CD14-positive monocyte (primary cell): ENCODE measurements at regions not wholly inside any gene's neighbourhood (a gene's known extent, or its start where the extent isn't known, plus 50 kb on each side); places are given as distances from the start of the nearest gene placed in this dataset.
"Not testable (repeated sequence)": the region's sequence is repeated elsewhere in the genome, so short reads cannot be mapped to it uniquely, and the experiment has no call there.

Experiments
- DNase-seq, 3 donors: peaks; one replicate each; pipeline ENCODE4 v3.0.0-alpha.2; 2011 to 2022
- H2AFZ ChIP-seq: 2 replicates; pipeline ENCODE4 v1.6.0; 2012; ENCODE audit warnings: mild to moderate bottlenecking, low read depth, low read length, inconsistent platforms; ENCODE audit not compliant: insufficient read depth, poor library complexity, severe bottlenecking
- H3K27ac ChIP-seq, 2 donors: 1 replicate in 1 of 2; 2 replicates in 1 of 2; pipeline ENCODE4 v1.5.1; 2012 to 2013; ENCODE audit warnings: low read length in 2 of 2, control low read depth in 1 of 2, inconsistent platforms in 1 of 2, low read depth in 1 of 2, mild to moderate bottlenecking in 1 of 2
- H3K27me3 ChIP-seq, 2 donors: one replicate each; pipeline versions ENCODE4 v1.6.0 to v1.6.1; 2011 to 2013; ENCODE audit warnings: low read length in 2 of 2; ENCODE audit not compliant: control insufficient read depth in 2 of 2, insufficient read depth in 2 of 2
- H3K36me3 ChIP-seq, 2 donors: replicated peaks in 1 of 2; 1 replicate in 1 of 2; 2 replicates in 1 of 2; pipeline versions ENCODE4 v1.5.1 to v1.6.1; 2012 to 2013; ENCODE audit warnings: low read length in 2 of 2, control low read depth in 1 of 2, inconsistent platforms in 1 of 2, mild to moderate bottlenecking in 1 of 2; ENCODE audit not compliant: insufficient read depth in 2 of 2, control insufficient read depth in 1 of 2
- H3K4me1 ChIP-seq, 2 donors: 1 replicate in 1 of 2; 2 replicates in 1 of 2; pipeline versions ENCODE4 v1.5.1 to v1.6.1; 2012 to 2013; ENCODE audit warnings: low read length in 2 of 2, control low read depth in 1 of 2, inconsistent platforms in 1 of 2, mild to moderate bottlenecking in 1 of 2, moderate library complexity in 1 of 2; ENCODE audit not compliant: insufficient read depth in 2 of 2, control insufficient read depth in 1 of 2
- H3K4me2 ChIP-seq: replicated peaks from 2 replicates; pipeline ENCODE3; 2012; ENCODE audit warnings: low read length, moderate library complexity, mild to moderate bottlenecking; ENCODE audit not compliant: poor library complexity, severe bottlenecking; ENCODE audit errors: extremely low read depth
- H3K4me3 ChIP-seq, 3 experiments: fragments of 200-600 bp in 1 of 3; sonication (generic) in 1 of 3; replicated peaks in 1 of 3; 1 replicate in 2 of 3; 2 replicates in 1 of 3; pipeline ENCODE4 v1.5.1; 2011 to 2013; ENCODE audit warnings: low read length in 3 of 3, mild to moderate bottlenecking in 3 of 3, control low read depth in 2 of 3, low read depth in 2 of 3, inconsistent platforms in 1 of 3, moderate library complexity in 1 of 3
- H3K79me2 ChIP-seq: 2 replicates; pipeline ENCODE4 v1.6.0; 2012; ENCODE audit warnings: mild to moderate bottlenecking, control low read depth, inconsistent platforms, low read length, moderate library complexity; ENCODE audit not compliant: insufficient read depth
- H3K9ac ChIP-seq: 2 replicates; pipeline ENCODE4 v1.6.0; 2017; ENCODE audit warnings: low read length, mild to moderate bottlenecking; ENCODE audit not compliant: insufficient read depth, poor library complexity, severe bottlenecking
- H3K9me3 ChIP-seq, 2 donors: replicated peaks in 1 of 2; 1 replicate in 1 of 2; 2 replicates in 1 of 2; pipeline versions ENCODE4 v1.5.1 to v1.6.1; 2012 to 2013; ENCODE audit warnings: low read length in 2 of 2, control low read depth in 1 of 2; ENCODE audit not compliant: control insufficient read depth in 1 of 2, insufficient read depth in 1 of 2
- H4K20me1 ChIP-seq: 2 replicates; pipeline ENCODE4 v1.6.0; 2012; ENCODE audit warnings: mild to moderate bottlenecking, low read length, control low read depth, moderate library complexity; ENCODE audit not compliant: insufficient read depth
- H3K27ac Mint-ChIP-seq, 7 donors: one replicate each; pipeline ENCODE4 v1.8.0; 2020; ENCODE audit warnings: mild to moderate bottlenecking in 7 of 7, mixed read lengths in 7 of 7, moderate library complexity in 6 of 7, inconsistent platforms in 2 of 7
- H3K27me3 Mint-ChIP-seq, 3 donors: one replicate each; pipeline ENCODE4 v1.8.0; 2021 to 2022; ENCODE audit warnings: low read depth in 3 of 3, mild to moderate bottlenecking in 3 of 3, mixed read lengths in 3 of 3, moderate library complexity in 3 of 3, inconsistent platforms in 1 of 3
- H3K36me3 Mint-ChIP-seq, 2 donors: one replicate each; pipeline ENCODE4 v1.8.0; 2020; ENCODE audit warnings: mixed read lengths in 2 of 2, inconsistent platforms in 1 of 2, mild to moderate bottlenecking in 1 of 2
- H3K4me1 Mint-ChIP-seq: one replicate; pipeline ENCODE4 v1.8.0; 2020; ENCODE audit warnings: mild to moderate bottlenecking, mixed read lengths
- H3K4me3 Mint-ChIP-seq, 2 donors: one replicate each; pipeline ENCODE4 v1.8.0; 2020; ENCODE audit warnings: mild to moderate bottlenecking in 2 of 2, mixed read lengths in 2 of 2, moderate library complexity in 1 of 2
- H3K9me3 Mint-ChIP-seq, 7 donors: one replicate each; pipeline ENCODE4 v1.8.0; 2020 to 2022; ENCODE audit warnings: mixed read lengths in 7 of 7, mild to moderate bottlenecking in 6 of 7, moderate library complexity in 6 of 7, inconsistent platforms in 2 of 7
- WGBS: methylation state at CpG from one replicate; pipeline ENCODE4 v1.1.5; 2013; ENCODE audit warnings: missing lambda C conversion rate; ENCODE audit not compliant: insufficient coverage; 5-methylcytosine and 5-hydroxymethylcytosine counted together
- intact Hi-C, 2 donors: fragments of 100-400 bp; cut with micrococcal nuclease; formaldehyde crosslinking; loops; one replicate each; pipeline versions ENCODE4 v1.15.0 to v1.15.1; 2023
- TF ChIP-seq, protein P1 (sequence below): fragments of 200-600 bp; IDR thresholded peaks from one replicate; pipeline ENCODE4 v1.8.0; 2022; ENCODE audit warnings: antibody characterized with exemption, mild to moderate bottlenecking

DNA sequence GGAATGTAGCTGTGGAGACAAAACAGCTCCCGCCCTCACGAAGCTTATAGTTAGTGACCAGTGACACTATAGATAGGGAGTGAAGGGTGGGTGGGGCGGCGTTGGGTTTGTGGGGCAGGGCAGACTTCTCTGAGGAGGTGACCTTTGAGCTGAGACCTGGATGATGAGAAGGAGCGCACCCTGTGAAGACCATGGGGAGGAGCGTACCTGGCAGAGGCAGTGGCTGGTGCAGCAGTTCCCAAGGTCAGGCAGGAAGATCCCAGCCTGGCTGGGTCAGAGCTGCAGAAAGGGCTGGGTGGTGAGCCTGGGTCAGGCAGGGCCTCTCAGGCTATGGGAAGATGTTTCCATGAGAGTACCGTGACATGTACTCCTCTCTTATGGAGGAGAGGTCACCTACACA is 135.0 kb upstream of the RCN1 start:
- Mint-ChIP-seq H3K4me3 (no peak overlapping the region), H3K4me1 (peaks cover 5% of the 10 kb centered on the region), H3K27me3 (peaks cover 2 to 8% (median 6%) of the 10 kb centered on the region in 3 donors), H3K9me3 (no peaks in the 10 kb centered on the region), H3K27ac (no peak overlapping the region), H3K36me3 (no peaks in the 10 kb centered on the region)
- no peak for DNase-seq
- TF ChIP-seq, protein P1, sequence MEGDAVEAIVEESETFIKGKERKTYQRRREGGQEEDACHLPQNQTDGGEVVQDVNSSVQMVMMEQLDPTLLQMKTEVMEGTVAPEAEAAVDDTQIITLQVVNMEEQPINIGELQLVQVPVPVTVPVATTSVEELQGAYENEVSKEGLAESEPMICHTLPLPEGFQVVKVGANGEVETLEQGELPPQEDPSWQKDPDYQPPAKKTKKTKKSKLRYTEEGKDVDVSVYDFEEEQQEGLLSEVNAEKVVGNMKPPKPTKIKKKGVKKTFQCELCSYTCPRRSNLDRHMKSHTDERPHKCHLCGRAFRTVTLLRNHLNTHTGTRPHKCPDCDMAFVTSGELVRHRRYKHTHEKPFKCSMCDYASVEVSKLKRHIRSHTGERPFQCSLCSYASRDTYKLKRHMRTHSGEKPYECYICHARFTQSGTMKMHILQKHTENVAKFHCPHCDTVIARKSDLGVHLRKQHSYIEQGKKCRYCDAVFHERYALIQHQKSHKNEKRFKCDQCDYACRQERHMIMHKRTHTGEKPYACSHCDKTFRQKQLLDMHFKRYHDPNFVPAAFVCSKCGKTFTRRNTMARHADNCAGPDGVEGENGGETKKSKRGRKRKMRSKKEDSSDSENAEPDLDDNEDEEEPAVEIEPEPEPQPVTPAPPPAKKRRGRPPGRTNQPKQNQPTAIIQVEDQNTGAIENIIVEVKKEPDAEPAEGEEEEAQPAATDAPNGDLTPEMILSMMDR = no peak
- no peaks in the 10 kb centered on the region for H3K9me3 ChIP-seq
- no peaks in the 10 kb centered on the region for H3K27me3 ChIP-seq
- no peaks in the 10 kb centered on the region for H3K36me3 ChIP-seq
- intact Hi-C loops = no loop called here
- H2AFZ ChIP-seq = no peak overlapping the region
- no peak overlapping the region for H3K4me3 ChIP-seq
- no peaks in the 10 kb centered on the region for H3K79me2 ChIP-seq
- no peak overlapping the region for H3K4me2 ChIP-seq
- WGBS = 91% methylated on average over 6 of the region's 7 CpGs
- H3K9ac ChIP-seq = no peak overlapping the region
- H4K20me1 ChIP-seq = no peaks in the 10 kb centered on the region
- H3K27ac ChIP-seq = no peak overlapping the region
- H3K4me1 ChIP-seq = no peaks in the 10 kb centered on the region

- no peaks in the 10 kb centered on the region for H3K36me3 Mint-ChIP-seq
- Histone ChIP-seq H3K9ac (no peak overlapping the region), H3K79me2 (no peaks in the 10 kb centered on the region), H3K36me3 (no peaks in the 10 kb centered on the region), H3K27ac (no peak overlapping the region), H3K27me3 (no peaks in the 10 kb centered on the region), H2AFZ (no peak overlapping the region), H3K4me1 (no peaks in the 10 kb centered on the region), H3K4me2 (no peak overlapping the region), H3K9me3 (no peaks in the 10 kb centered on the region), H4K20me1 (no peaks in the 10 kb centered on the region), H3K4me3 (no peak overlapping the region)
- 38% methylated on average over 4 of the region's 6 CpGs for WGBS
- no peak overlapping the region for H3K27ac Mint-ChIP-seq
- H3K4me3 Mint-ChIP-seq = no peak overlapping the region
- peaks cover 10% of the 10 kb centered on the region for H3K4me1 Mint-ChIP-seq
- intact Hi-C loops = no loop called here
- peaks cover 3 to 8% (median 6%) of the 10 kb centered on the region in 3 donors for H3K27me3 Mint-ChIP-seq
- DNase-seq = no peak
- no peaks in the 10 kb centered on the region for H3K9me3 Mint-ChIP-seq
- TF ChIP-seq, protein P1 = no peak
These were observed 137.0 kb upstream of the RCN1 start for GRCh38 chr11:31953803-31954327.

GRCh38 chr11:31949733-31950200 is 138.6 kb upstream of the PAX6 start:
- H3K9ac ChIP-seq, H3K4me1 ChIP-seq, H3K4me1 Mint-ChIP-seq, H3K4me2 ChIP-seq, H3K27ac Mint-ChIP-seq, H3K4me3 Mint-ChIP-seq, H3K79me2 ChIP-seq, H2AFZ ChIP-seq, H3K9me3 Mint-ChIP-seq, H3K27me3 ChIP-seq, H3K36me3 Mint-ChIP-seq, H4K20me1 ChIP-seq, H3K36me3 ChIP-seq, H3K4me3 ChIP-seq, H3K27ac ChIP-seq, H3K9me3 ChIP-seq, intact Hi-C loops, DNase-seq: not testable (repeated sequence)
- peaks cover 4 to 11% (median 7%) of the 10 kb centered on the region in 3 donors for H3K27me3 Mint-ChIP-seq
